HepG2 (cell line): ENCODE measurements at regions not wholly inside any gene's neighbourhood (a gene's known extent, or its start where the extent isn't known, plus 50 kb on each side); places are given as distances from the start of the nearest gene placed in this dataset.

ENCODE experiments used
- ATAC-seq: fragments of 200-7000 bp; cut with Tn5 transposase; 3 replicates; pipeline ENCODE4 v1.9.1; 2020; ENCODE audit warnings: mild to moderate bottlenecking, moderate library complexity
- BruUV-seq: library from RNA; stranded (reverse); fragments of 400-500 nt; replicated peaks from 2 replicates; lab custom pipeline; 2021; lab: Mats Ljungman, UMichigan
- CTCF ChIA-PET: fragments of 300-600 bp; formaldehyde crosslinking; extraction: SDS; loops from one replicate; lab custom pipeline; 2021; ENCODE audit warnings: low total read pairs, inconsistent platforms, low intra/inter-chr PET ratio; lab: Yijun Ruan, JAX
- POLR2A ChIA-PET: fragments of 350-600 bp; sonication (Branson Sonifier 250); formaldehyde crosslinking; loops from one replicate; lab custom pipeline; 2020; ENCODE audit warnings: antibody characterized with exemption, inconsistent platforms; lab: Yijun Ruan, JAX
- DNase-seq: peaks from one replicate; pipeline ENCODE4 v3.0.0-alpha.2; 2015; ENCODE audit warnings: low spot score
- FAIRE-seq: peaks from 3 replicates; lab custom pipeline; 2011; peaks lifted over from hg19 to GRCh38; lab: Jason Lieb, UNC
- H2AFZ ChIP-seq: one replicate; pipeline ENCODE4 v1.6.1; 2011; ENCODE audit warnings: low read length, inconsistent platforms
- H3K27ac ChIP-seq: fragments of 300-600 bp; 3 replicates; pipeline ENCODE4 v1.8.0; 2011; ENCODE audit warnings: mixed run types, mild to moderate bottlenecking, mixed read lengths, low read length, inconsistent platforms; ENCODE audit not compliant: insufficient read depth; ENCODE audit errors: extremely low read length
- H3K27me3 ChIP-seq, 2 experiments: fragments of 200-600 bp in 1 of 2; 2 replicates in 1 of 2; 3 replicates in 1 of 2; pipeline versions ENCODE4 v1.6.0 to v1.8.0; 2011; ENCODE audit warnings: low read length in 2 of 2, mild to moderate bottlenecking in 2 of 2, moderate library complexity in 2 of 2, inconsistent platforms in 1 of 2; ENCODE audit not compliant: insufficient read depth in 2 of 2, control insufficient read depth in 1 of 2
- H3K36me3 ChIP-seq, 2 experiments: fragments of 200-600 bp in 1 of 2; replicated peaks in 1 of 2; 2 replicates in 1 of 2; 3 replicates in 1 of 2; pipeline versions ENCODE4 v1.5.1 to v1.8.0; 2011; ENCODE audit warnings: low read length in 2 of 2, inconsistent platforms in 1 of 2; ENCODE audit not compliant: insufficient read depth in 2 of 2, control insufficient read depth in 1 of 2
- H3K4me1 ChIP-seq: 2 replicates; pipeline ENCODE4 v1.5.1; 2012; ENCODE audit warnings: low read length, inconsistent platforms; ENCODE audit not compliant: insufficient read depth
- H3K4me2 ChIP-seq: 2 replicates; pipeline ENCODE4 v1.6.0; 2011; ENCODE audit warnings: low read depth, low read length, inconsistent platforms
- H3K4me3 ChIP-seq, 3 experiments: fragments of 200-600 bp in 1 of 3; sonication (generic), shearing (Covaris generic) in 1 of 3; replicated peaks in 1 of 3; 2 replicates each; pipeline ENCODE4 v1.5.1; 2011 to 2016; ENCODE audit warnings: low read length in 3 of 3, inconsistent platforms in 2 of 3, low read depth in 2 of 3, mild to moderate bottlenecking in 2 of 3, control low read depth in 1 of 3, mixed read lengths in 1 of 3; ENCODE audit not compliant: insufficient read depth in 1 of 3
- H3K79me2 ChIP-seq: one replicate; pipeline ENCODE4 v1.6.1; 2011; ENCODE audit warnings: low read length, inconsistent platforms; ENCODE audit not compliant: insufficient read depth
- H3K9ac ChIP-seq: 2 replicates; pipeline ENCODE4 v1.6.0; 2011; ENCODE audit warnings: mild to moderate bottlenecking, low read depth, low read length, inconsistent platforms; ENCODE audit not compliant: insufficient read depth
- H3K9me3 ChIP-seq: 2 replicates; pipeline ENCODE4 v1.5.1; 2012; ENCODE audit warnings: mild to moderate bottlenecking, low read length
- H4K20me1 ChIP-seq: 2 replicates; pipeline ENCODE4 v1.6.0; 2011; ENCODE audit warnings: inconsistent platforms, mild to moderate bottlenecking, low read length, moderate library complexity; ENCODE audit not compliant: insufficient read depth
- CBFB ChIP-seq: sonication (generic); formaldehyde crosslinking; IDR thresholded peaks from 2 replicates; pipeline ENCODE4 v1.4.0; 2020; ENCODE audit warnings: missing genetic modification reagents
- DMAP1 ChIP-seq: IDR thresholded peaks from 2 replicates; pipeline ENCODE4 v1.6.1; 2016
- FLYWCH1 ChIP-seq: sonication (generic); formaldehyde crosslinking; IDR thresholded peaks from 2 replicates; pipeline ENCODE4 v1.8.1; 2023; ENCODE audit warnings: mild to moderate bottlenecking, missing genetic modification reagents
- FOSL2 ChIP-seq: sonication (generic); formaldehyde crosslinking; IDR thresholded peaks from 2 replicates; pipeline ENCODE4 v1.4.0; 2020; ENCODE audit warnings: missing genetic modification reagents
- FOXO1 ChIP-seq: sonication (generic); formaldehyde crosslinking; IDR thresholded peaks from 2 replicates; pipeline ENCODE4 v1.4.0; 2020; ENCODE audit warnings: missing genetic modification reagents
- KAT7 ChIP-seq: IDR thresholded peaks from 2 replicates; pipeline ENCODE4 v1.6.1; 2018; ENCODE audit warnings: borderline replicate concordance, missing compliant biosample characterization
- KDM4B ChIP-seq: sonication (generic); formaldehyde crosslinking; IDR thresholded peaks from 2 replicates; pipeline ENCODE4 v1.4.0; 2020; ENCODE audit warnings: missing genetic modification reagents
- MAX ChIP-seq: IDR thresholded peaks from 2 replicates; pipeline ENCODE4 v1.6.1; 2012; ENCODE audit warnings: inconsistent platforms
- NFRKB ChIP-seq: fragments of 450-650 bp; IDR thresholded peaks from 2 replicates; pipeline ENCODE4 v1.6.1; 2017
- SMAD9 ChIP-seq: sonication (generic); formaldehyde crosslinking; IDR thresholded peaks from 2 replicates; pipeline ENCODE4 v1.5.1; 2020; ENCODE audit warnings: mild to moderate bottlenecking, missing genetic modification reagents
- SP1 ChIP-seq, 2 experiments: fragments of 450-650 bp in 1 of 2; sonication (generic) in 1 of 2; formaldehyde crosslinking in 1 of 2; IDR thresholded peaks; 2 replicates each; pipeline versions ENCODE4 v1.4.0 to v1.6.1; 2016 to 2020; ENCODE audit warnings: missing genetic modification reagents in 1 of 2
- THRA ChIP-seq: sonication (generic); formaldehyde crosslinking; IDR thresholded peaks from 2 replicates; pipeline ENCODE4 v1.4.0; 2020; ENCODE audit warnings: missing genetic modification reagents, borderline replicate concordance
- U2AF1 ChIP-seq: fragments of 200-400 bp; formaldehyde crosslinking; optimal IDR thresholded peaks from 2 replicates; pipeline ENCODE3; 2017; ENCODE audit warnings: mild to moderate bottlenecking, low read depth, low read length
- ZC3H13 ChIP-seq: sonication (generic); formaldehyde crosslinking; IDR thresholded peaks from 2 replicates; pipeline ENCODE4 v1.8.1; 2023; ENCODE audit warnings: mild to moderate bottlenecking, missing genetic modification reagents, moderate library complexity
- ZFP90 ChIP-seq: sonication (generic); formaldehyde crosslinking; IDR thresholded peaks from 2 replicates; pipeline ENCODE4 v1.8.0; 2022; ENCODE audit warnings: missing genetic modification reagents, mild to moderate bottlenecking, inconsistent platforms, borderline replicate concordance
- ZNF224 ChIP-seq: sonication (generic); formaldehyde crosslinking; IDR thresholded peaks from 2 replicates; pipeline ENCODE4 v1.5.0; 2020; ENCODE audit warnings: mild to moderate bottlenecking, missing genetic modification reagents
- ZNF362 ChIP-seq: sonication (generic); formaldehyde crosslinking; IDR thresholded peaks from 2 replicates; pipeline ENCODE4 v1.4.0; 2020; ENCODE audit warnings: missing genetic modification reagents, mild to moderate bottlenecking, borderline replicate concordance
- ZNF414 ChIP-seq: sonication (generic); formaldehyde crosslinking; IDR thresholded peaks from 2 replicates; pipeline ENCODE4 v1.5.0; 2020; ENCODE audit warnings: missing genetic modification reagents
- WGBS: methylation state at CpG from one replicate; pipeline ENCODE4 v1.1.6; 2017; ENCODE audit warnings: low lambda C conversion rate; 5-methylcytosine and 5-hydroxymethylcytosine counted together
- in situ Hi-C: cut with HindIII; loops from 2 replicates; pipeline ENCODE4 v1.10.0; 2017; ENCODE audit warnings: low pct_unique_long_range_greater_than_20kb; ENCODE audit not compliant: extremely low pct_ligation_motif_present
- intact Hi-C: fragments of 100-400 bp; cut with micrococcal nuclease; formaldehyde crosslinking; loops from one replicate; pipeline ENCODE4 v1.10.0; 2022; ENCODE audit not compliant: unreplicated experiment

GRCh38 chr15:61444585-61444984 is 215.5 kb upstream of the RORA start:
- Histone ChIP-seq H3K4me3 (no peak overlapping the region), H3K9ac (no peak overlapping the region), H2AFZ (no peak overlapping the region), H3K79me2 (no peaks in the 10 kb centered on the region), H3K4me1 (no peaks in the 10 kb centered on the region), H3K27me3 (no peaks in the 10 kb centered on the region), H3K4me2 (no peak overlapping the region), H3K36me3 (no peaks in the 10 kb centered on the region), H3K9me3 (no peaks in the 10 kb centered on the region), H3K27ac (no peak overlapping the region), H4K20me1 (no peaks in the 10 kb centered on the region)
- TF ChIP-seq ZNF362 (CRISPR knock-in tag) (no peak), SP1 (IDR thresholded peaks at IDR 0.05) (no peak), SP1 (CRISPR knock-in tag; IDR thresholded peaks at IDR 0.05) (no peak), ZFP90 (CRISPR knock-in tag) (no peak), U2AF1 (no peak), THRA (CRISPR knock-in tag) (no peak), ZC3H13 (CRISPR knock-in tag) (no peak), DMAP1 (no peak), FOXO1 (CRISPR knock-in tag) (no peak), ZNF414 (CRISPR knock-in tag) (no peak), ZNF224 (CRISPR knock-in tag) (no peak), KAT7 (CRISPR knock-in tag) (no peak), FOSL2 (CRISPR knock-in tag) (no peak), KDM4B (CRISPR knock-in tag) (no peak), CBFB (CRISPR knock-in tag) (no peak), FLYWCH1 (CRISPR knock-in tag) (no peak), MAX (no peak), NFRKB (no peak), SMAD9 (CRISPR knock-in tag) (no peak)
- DNase-seq: no peak
- intact Hi-C loops (no loop called here), in situ Hi-C loops (no loop called here)
- WGBS: 0% methylated on average over 2 of the region's 2 CpGs
- ATAC-seq: no peak
- POLR2A ChIA-PET: no interaction called here
- FAIRE-seq: no peak
- no TSS peak for BruUV-seq
- CTCF ChIA-PET: no interaction called here
